Keratinocyte (primary cell): ENCODE measurements at regions not wholly inside any gene's neighbourhood (a gene's known extent, or its start where the extent isn't known, plus 50 kb on each side); places are given as distances from the start of the nearest gene placed in this dataset.

Source experiments
- DNase-seq: peaks from one replicate; pipeline ENCODE4 v3.0.0-alpha.2; 2011; ENCODE audit warnings: low read depth, missing footprints, low spot score
- FAIRE-seq: peaks from 2 replicates; lab custom pipeline; 2011; peaks lifted over from hg19 to GRCh38; lab: Jason Lieb, UNC
- H2AFZ ChIP-seq: 2 replicates; pipeline ENCODE4 v1.6.0; 2012; ENCODE audit warnings: low read length, control low read depth, inconsistent platforms; ENCODE audit not compliant: control insufficient read depth
- H3K27ac ChIP-seq: 2 replicates; pipeline ENCODE4 v1.5.1; 2011; ENCODE audit warnings: low read length; ENCODE audit not compliant: control insufficient read depth, insufficient read depth
- H3K27me3 ChIP-seq: 3 replicates; pipeline ENCODE4 v1.6.0; 2011; ENCODE audit warnings: low read length; ENCODE audit not compliant: control insufficient read depth, insufficient read depth; ENCODE audit errors: extremely low read depth
- H3K36me3 ChIP-seq, 2 experiments: 2 replicates in 1 of 2; 3 replicates in 1 of 2; pipeline ENCODE4 v1.5.1; 2011; ENCODE audit warnings: low read length in 2 of 2, mild to moderate bottlenecking in 1 of 2; ENCODE audit not compliant: control insufficient read depth in 2 of 2, insufficient read depth in 2 of 2; ENCODE audit errors: extremely low read depth in 1 of 2
- H3K4me1 ChIP-seq: 3 replicates; pipeline ENCODE4 v1.5.1; 2011; ENCODE audit warnings: low read length; ENCODE audit not compliant: control insufficient read depth, insufficient read depth; ENCODE audit errors: extremely low read depth
- H3K4me2 ChIP-seq: 3 replicates; pipeline ENCODE4 v1.6.0; 2011; ENCODE audit warnings: low read depth, low read length; ENCODE audit not compliant: control insufficient read depth, insufficient read depth; ENCODE audit errors: extremely low read depth
- H3K4me3 ChIP-seq, 3 experiments: fragments of 200-600 bp in 1 of 3; sonication (generic) in 1 of 3; 2 replicates in 2 of 3; 3 replicates in 1 of 3; pipeline ENCODE4 v1.5.1; 2011 to 2016; ENCODE audit warnings: low read length in 3 of 3, mild to moderate bottlenecking in 3 of 3, control low read depth in 2 of 3, inconsistent platforms in 1 of 3, low read depth in 1 of 3, mixed read lengths in 1 of 3, mixed run types in 1 of 3, moderate library complexity in 1 of 3; ENCODE audit not compliant: control insufficient read depth in 2 of 3, insufficient read depth in 2 of 3; ENCODE audit errors: extremely low read depth in 1 of 3
- H3K79me2 ChIP-seq: 2 replicates; pipeline ENCODE4 v1.6.0; 2012; ENCODE audit warnings: low read length; ENCODE audit not compliant: control insufficient read depth, insufficient read depth
- H3K9ac ChIP-seq: 3 replicates; pipeline ENCODE4 v1.6.0; 2011; ENCODE audit warnings: low read length; ENCODE audit not compliant: control insufficient read depth, insufficient read depth; ENCODE audit errors: extremely low read depth
- H3K9me1 ChIP-seq: 3 replicates; pipeline ENCODE4 v1.6.0; 2011; ENCODE audit warnings: low read length; ENCODE audit not compliant: control insufficient read depth, insufficient read depth; ENCODE audit errors: extremely low read depth
- H3K9me3 ChIP-seq: 2 replicates; pipeline ENCODE4 v1.5.1; 2012; ENCODE audit warnings: low read depth, low read length; ENCODE audit not compliant: control insufficient read depth
- H4K20me1 ChIP-seq: 3 replicates; pipeline ENCODE4 v1.6.0; 2011; ENCODE audit warnings: low read length; ENCODE audit not compliant: control insufficient read depth, insufficient read depth; ENCODE audit errors: extremely low read depth
- EZH2 ChIP-seq: IDR thresholded peaks from one replicate; pipeline ENCODE4 v1.6.1; 2012; ENCODE audit warnings: inconsistent platforms, mild to moderate bottlenecking, low read length, moderate library complexity
- dilution Hi-C: fragments of 300-500 bp; cut with MboI; formaldehyde crosslinking; loops from one replicate; pipeline ENCODE4 v1.7.0; 2020; ENCODE audit warnings: low sequenced_read_pairs; ENCODE audit not compliant: extremely low pct_ligation_motif_present
- TF ChIP-seq, protein P1 (sequence below), 3 experiments: IDR thresholded peaks in 1 of 3; conservative IDR thresholded peaks in 1 of 3; optimal IDR thresholded peaks in 1 of 3; 2 replicates in 2 of 3; 3 replicates in 1 of 3; pipeline versions ENCODE3 to v1.5.1; 2011; ENCODE audit warnings: low read length in 3 of 3, mild to moderate bottlenecking in 3 of 3, moderate library complexity in 2 of 3, control low read depth in 1 of 3, inconsistent platforms in 1 of 3; ENCODE audit not compliant: insufficient read depth in 2 of 3; ENCODE audit errors: extremely low read depth in 1 of 3

DNA sequence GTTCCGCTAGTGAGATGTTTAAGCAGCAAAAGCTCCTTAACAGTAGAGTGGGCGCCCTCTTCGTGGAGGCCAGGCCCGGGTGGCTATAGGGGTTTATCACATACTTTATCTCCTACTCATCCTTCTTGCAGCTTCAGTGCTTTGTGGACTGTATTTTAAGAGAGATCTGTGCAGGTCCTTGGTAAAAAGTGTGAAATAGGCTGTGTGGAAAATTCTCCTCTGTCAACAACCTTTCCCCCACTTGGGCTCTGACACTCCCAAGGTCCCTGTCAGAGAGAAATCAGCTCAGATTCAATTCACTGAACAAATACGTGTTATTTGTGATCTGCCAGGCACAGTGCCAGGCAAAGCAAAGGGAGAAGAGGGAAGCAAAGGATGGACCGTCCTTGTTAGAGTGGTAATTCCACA lies 214.3 kb upstream of the PPARGC1A start:
- H3K27ac ChIP-seq = no peak overlapping the region
- no peak for TF ChIP-seq EZH2
- TF ChIP-seq, protein P1, sequence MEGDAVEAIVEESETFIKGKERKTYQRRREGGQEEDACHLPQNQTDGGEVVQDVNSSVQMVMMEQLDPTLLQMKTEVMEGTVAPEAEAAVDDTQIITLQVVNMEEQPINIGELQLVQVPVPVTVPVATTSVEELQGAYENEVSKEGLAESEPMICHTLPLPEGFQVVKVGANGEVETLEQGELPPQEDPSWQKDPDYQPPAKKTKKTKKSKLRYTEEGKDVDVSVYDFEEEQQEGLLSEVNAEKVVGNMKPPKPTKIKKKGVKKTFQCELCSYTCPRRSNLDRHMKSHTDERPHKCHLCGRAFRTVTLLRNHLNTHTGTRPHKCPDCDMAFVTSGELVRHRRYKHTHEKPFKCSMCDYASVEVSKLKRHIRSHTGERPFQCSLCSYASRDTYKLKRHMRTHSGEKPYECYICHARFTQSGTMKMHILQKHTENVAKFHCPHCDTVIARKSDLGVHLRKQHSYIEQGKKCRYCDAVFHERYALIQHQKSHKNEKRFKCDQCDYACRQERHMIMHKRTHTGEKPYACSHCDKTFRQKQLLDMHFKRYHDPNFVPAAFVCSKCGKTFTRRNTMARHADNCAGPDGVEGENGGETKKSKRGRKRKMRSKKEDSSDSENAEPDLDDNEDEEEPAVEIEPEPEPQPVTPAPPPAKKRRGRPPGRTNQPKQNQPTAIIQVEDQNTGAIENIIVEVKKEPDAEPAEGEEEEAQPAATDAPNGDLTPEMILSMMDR (optimal IDR thresholded peaks at IDR 0.05 in 1 of 3, IDR thresholded peaks at IDR 0.05 in 1 of 3, conservative IDR thresholded peaks at IDR 0.05 in 1 of 3; ENCODE audit: extremely low read depth in 1 of 3, insufficient read depth in 2 of 3, low read length in 3 of 3) = no peak
- H3K9me1 ChIP-seq = no peaks in the 10 kb centered on the region
- no peaks in the 10 kb centered on the region for H3K27me3 ChIP-seq
- no peaks in the 10 kb centered on the region for H3K36me3 ChIP-seq
- H4K20me1 ChIP-seq = no peaks in the 10 kb centered on the region
- dilution Hi-C loops = no loop called here
- H3K4me1 ChIP-seq = peaks cover 8% of the 10 kb centered on the region
- no peaks in the 10 kb centered on the region for H3K79me2 ChIP-seq
- no peak overlapping the region for H3K4me2 ChIP-seq
- DNase-seq (no peak), FAIRE-seq (no peak)
- no peaks in the 10 kb centered on the region for H3K9me3 ChIP-seq
- H2AFZ ChIP-seq = no peak overlapping the region
- H3K4me3 ChIP-seq = no peak overlapping the region
- H3K9ac ChIP-seq = no peak overlapping the region

DNA sequence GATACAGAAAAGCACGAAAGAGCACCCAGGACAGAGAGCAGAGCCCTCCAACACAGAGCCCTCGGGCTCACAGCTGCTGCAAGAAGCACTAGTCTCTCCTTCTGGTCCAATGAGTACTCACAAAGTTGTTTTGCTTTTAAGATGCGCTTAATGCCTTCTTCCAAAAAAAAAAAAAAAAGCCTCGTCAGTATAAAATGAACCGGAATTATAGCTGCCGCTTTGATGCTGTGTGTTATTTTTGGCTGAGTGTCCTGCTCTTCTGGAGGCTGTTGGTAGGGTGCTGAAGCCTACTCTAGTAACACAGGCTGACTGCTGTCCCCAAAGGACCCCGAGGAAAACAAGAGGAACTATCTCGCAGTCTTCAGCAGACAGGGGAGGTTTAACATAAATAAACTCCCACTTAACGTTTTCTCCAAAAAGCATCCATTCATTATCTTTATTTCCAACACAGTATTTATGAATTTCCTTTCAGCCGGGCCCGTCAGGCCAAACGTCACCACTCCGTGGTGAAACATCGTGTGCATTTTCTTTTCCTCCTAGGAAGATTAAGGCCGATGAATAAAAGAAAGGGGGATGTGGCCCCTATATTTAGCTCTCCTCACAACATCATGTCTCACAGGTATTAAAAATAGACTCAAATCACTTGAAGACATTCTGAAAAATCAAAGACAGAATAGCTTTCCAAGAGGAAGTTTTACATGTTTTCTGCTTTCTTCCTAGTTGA lies 213.7 kb upstream of the PPARGC1A start:
- H3K27ac ChIP-seq = no peak overlapping the region
- H3K4me1 ChIP-seq = peaks cover 8% of the 10 kb centered on the region
- no peak overlapping the region for H3K4me3 ChIP-seq
- dilution Hi-C loops = no loop called here
- no peaks in the 10 kb centered on the region for H3K27me3 ChIP-seq
- H2AFZ ChIP-seq = no peak overlapping the region
- H3K4me2 ChIP-seq = no peak overlapping the region
- FAIRE-seq (no peak), DNase-seq (no peak)
- H3K79me2 ChIP-seq = no peaks in the 10 kb centered on the region
- H3K9me1 ChIP-seq = no peaks in the 10 kb centered on the region
- no peak overlapping the region for H3K9ac ChIP-seq
- no peaks in the 10 kb centered on the region for H3K9me3 ChIP-seq
- no peaks in the 10 kb centered on the region for H4K20me1 ChIP-seq
- TF ChIP-seq EZH2 = no peak
- TF ChIP-seq, protein P1 (optimal IDR thresholded peaks at IDR 0.05 in 1 of 3, IDR thresholded peaks at IDR 0.05 in 1 of 3, conservative IDR thresholded peaks at IDR 0.05 in 1 of 3; ENCODE audit: extremely low read depth in 1 of 3, insufficient read depth in 2 of 3, low read length in 3 of 3) = no peak
- no peaks in the 10 kb centered on the region for H3K36me3 ChIP-seq
